GM20000 (cell line): ENCODE measurements at regions not wholly inside any gene's neighbourhood (a gene's known extent, or its start where the extent isn't known, plus 50 kb on each side); places are given as distances from the start of the nearest gene placed in this dataset.

Experiments
- DNase-seq: peaks from one replicate; pipeline ENCODE4 v3.0.0; 2012; ENCODE audit warnings: low spot score
- CTCF ChIP-seq: IDR thresholded peaks from 2 replicates; pipeline ENCODE4 v1.5.1; 2012; ENCODE audit warnings: mild to moderate bottlenecking, control low read depth; ENCODE audit errors: extremely low read depth, missing control alignments

DNA sequence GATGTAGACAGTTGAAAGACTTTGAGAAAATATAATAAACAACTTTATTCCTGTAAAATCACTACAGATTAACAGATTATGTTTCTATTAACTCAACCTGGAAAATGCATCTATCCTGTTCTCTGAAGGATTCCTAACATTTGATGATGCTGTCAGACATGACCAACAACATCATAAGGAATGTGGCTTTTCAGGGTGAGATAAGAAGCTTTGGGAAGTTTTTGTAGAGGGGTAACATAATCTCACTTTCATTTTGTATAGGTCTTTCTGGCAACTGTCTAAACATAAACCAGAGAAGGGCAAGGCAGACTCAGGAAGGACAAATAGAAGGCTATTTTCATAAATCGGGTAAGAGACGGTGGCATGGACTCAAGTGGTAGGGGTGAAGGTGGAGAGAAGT is 112.2 kb downstream of the TES start:
- DNase-seq, result no peak
- TF ChIP-seq CTCF, result no peak

GRCh38 chr7:116324582-116324981 is 114.2 kb downstream of the TES start:
- no peak for TF ChIP-seq CTCF
- DNase-seq, result no peak

DNA sequence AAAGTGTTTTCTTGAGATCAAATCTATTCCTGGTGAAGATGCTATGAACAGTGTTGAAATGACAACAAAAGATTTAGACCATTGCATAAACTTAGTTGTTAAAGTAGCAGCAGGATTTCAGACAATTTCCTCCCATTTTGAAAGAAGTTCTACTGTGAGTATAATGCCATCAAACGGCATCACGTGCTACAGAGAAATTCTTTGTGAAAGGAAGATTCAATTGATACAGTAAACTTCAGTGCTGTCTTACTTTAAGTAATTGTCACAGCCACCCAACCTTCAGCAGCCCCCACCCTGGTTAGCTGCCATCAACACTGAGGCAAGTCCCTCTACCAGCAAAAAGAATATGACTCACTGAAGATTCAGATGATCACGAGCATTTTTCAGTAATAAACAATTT is 115.2 kb downstream of the TES start:
- TF ChIP-seq CTCF, result no peak
- DNase-seq, result no peak

- TF ChIP-seq CTCF, result no peak
- DNase-seq, result no peak
Observed at GRCh38 chr7:116327135-116327534, 116.8 kb downstream of the TES start.

DNA sequence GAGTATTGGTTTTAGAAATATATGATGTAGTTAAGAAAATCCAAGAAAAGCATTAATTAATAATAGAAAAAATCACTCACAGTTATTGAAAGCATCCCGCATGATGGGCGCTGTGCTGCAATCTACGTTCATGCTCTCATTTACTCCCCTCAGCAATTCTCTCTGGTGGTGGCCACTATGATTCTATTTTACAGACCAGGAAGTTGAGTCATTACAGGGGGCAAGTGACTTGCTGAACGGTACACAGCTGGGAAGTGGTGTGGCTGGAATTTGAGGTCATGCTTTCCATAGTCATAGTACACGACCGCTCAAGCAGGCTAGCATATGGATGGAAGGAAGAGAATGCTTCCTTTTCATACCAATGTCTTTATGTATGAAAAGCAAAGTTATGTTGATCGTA is 117.4 kb downstream of the TES start:
- no peak for TF ChIP-seq CTCF
- no peak for DNase-seq

GRCh38 chr7:116328161-116328560 is 117.8 kb downstream of the TES start:
- no peak for DNase-seq
- TF ChIP-seq CTCF, result no peak

DNA sequence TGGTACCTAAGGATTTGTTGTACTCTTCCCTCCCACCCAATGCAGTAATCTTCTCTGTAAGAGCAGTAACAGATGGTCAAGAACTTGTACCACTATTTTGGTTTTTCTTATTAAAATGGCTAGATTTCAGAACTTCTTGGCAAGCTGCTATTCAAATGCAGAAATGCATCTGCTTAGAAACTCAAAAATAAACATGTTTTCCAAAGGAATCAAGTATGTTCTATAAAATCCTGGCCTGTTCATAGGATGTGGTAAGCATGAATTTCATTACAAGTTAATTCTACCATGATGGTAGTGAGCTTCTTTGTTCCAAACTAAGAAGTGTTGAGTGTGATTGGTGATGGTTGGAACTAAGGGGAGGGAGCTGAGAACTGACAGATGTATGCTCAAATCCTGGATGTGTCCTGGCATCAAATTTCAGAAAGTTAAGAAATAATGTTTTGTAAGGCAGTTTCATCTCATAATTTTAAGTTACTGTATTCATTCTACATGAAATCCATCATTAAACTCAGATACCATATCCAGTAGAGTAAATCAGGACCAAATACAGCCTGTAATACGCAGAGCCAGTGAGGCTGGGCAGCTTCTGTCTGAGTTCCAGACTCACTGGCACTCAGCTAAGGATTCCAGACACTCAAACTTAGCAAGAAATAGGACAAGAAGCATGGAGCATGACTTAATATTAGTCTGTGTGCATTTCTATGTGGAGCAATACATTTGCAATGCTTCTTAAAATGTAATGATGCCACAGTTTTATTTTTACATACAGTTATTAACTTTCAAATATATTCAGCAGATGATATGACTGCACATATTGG is 119.6 kb downstream of the TES start:
- DNase-seq, result no peak
- no peak for TF ChIP-seq CTCF
